Liver (tissue), 8 donors: ENCODE measurements at regions not wholly inside any gene's neighbourhood (a gene's known extent, or its start where the extent isn't known, plus 50 kb on each side); places are given as distances from the start of the nearest gene placed in this dataset.

ENCODE experiments used
- DNase-seq: peaks from one replicate; pipeline ENCODE4 v3.0.0-alpha.2; 2017; ENCODE audit warnings: low spot score
- H3K27ac ChIP-seq, 2 donors: one replicate each; pipeline ENCODE4 v1.7.0; 2013; ENCODE audit warnings: inconsistent platforms in 2 of 2, low read length in 2 of 2, control low read depth in 1 of 2, low read depth in 1 of 2, mild to moderate bottlenecking in 1 of 2
- H3K27me3 ChIP-seq, 4 donors: one replicate each; pipeline versions ENCODE4 v1.6.1 to v1.7.0; 2013; ENCODE audit warnings: low read length in 3 of 4, inconsistent platforms in 1 of 4, mild to moderate bottlenecking in 1 of 4, moderate library complexity in 1 of 4; ENCODE audit not compliant: control insufficient read depth in 4 of 4, insufficient read depth in 4 of 4
- H3K36me3 ChIP-seq, 4 donors: one replicate each; pipeline versions ENCODE4 v1.6.1 to v1.7.0; 2013; ENCODE audit warnings: low read length in 3 of 4, mild to moderate bottlenecking in 3 of 4, low read depth in 1 of 4, moderate library complexity in 1 of 4; ENCODE audit not compliant: control insufficient read depth in 4 of 4, insufficient read depth in 3 of 4
- H3K4me1 ChIP-seq, 4 donors: one replicate each; pipeline versions ENCODE4 v1.6.1 to v1.7.0; 2013; ENCODE audit warnings: low read length in 3 of 4, mild to moderate bottlenecking in 3 of 4, moderate library complexity in 1 of 4; ENCODE audit not compliant: control insufficient read depth in 4 of 4, insufficient read depth in 4 of 4
- H3K4me3 ChIP-seq, 3 donors: one replicate each; pipeline versions ENCODE4 v1.6.1 to v1.7.0; 2013; ENCODE audit warnings: low read length in 3 of 3, control low read depth in 1 of 3, low read depth in 1 of 3, mild to moderate bottlenecking in 1 of 3
- H3K9ac ChIP-seq, 2 donors: one replicate each; pipeline ENCODE4 v1.7.0; 2013; ENCODE audit warnings: low read length in 2 of 2, mild to moderate bottlenecking in 2 of 2, moderate library complexity in 2 of 2, control low read depth in 1 of 2, low read depth in 1 of 2
- H3K9me3 ChIP-seq, 4 donors: one replicate each; pipeline versions ENCODE4 v1.6.1 to v1.7.0; 2013; ENCODE audit warnings: low read length in 3 of 4; ENCODE audit not compliant: control insufficient read depth in 4 of 4
- CTCF ChIP-seq: fragments of 150-350 bp; IDR thresholded peaks from 2 replicates; pipeline ENCODE4 v1.5.1; 2017; ENCODE audit warnings: improper control_type of control experiment, low read depth, low read length; ENCODE audit not compliant: missing input control
- EGR1 ChIP-seq, 2 donors: IDR thresholded peaks; 2 replicates each; pipeline ENCODE4 v1.6.1; 2016 to 2018; ENCODE audit warnings: antibody characterized with exemption in 2 of 2, low read depth in 2 of 2
- FOXA1 ChIP-seq: IDR thresholded peaks from 2 replicates; pipeline ENCODE4 v1.6.1; 2016; ENCODE audit warnings: antibody characterized with exemption
- FOXA2 ChIP-seq: IDR thresholded peaks from 2 replicates; pipeline ENCODE4 v1.6.1; 2016; ENCODE audit warnings: antibody characterized with exemption
- GABPA ChIP-seq, 2 donors: IDR thresholded peaks in 1 of 2; conservative IDR thresholded peaks in 1 of 2; 2 replicates each; pipeline ENCODE4 v1.6.1; 2016; ENCODE audit warnings: antibody characterized with exemption in 2 of 2, mild to moderate bottlenecking in 1 of 2, moderate library complexity in 1 of 2
- HNF4A ChIP-seq, 2 donors: conservative IDR thresholded peaks; 2 replicates each; pipeline ENCODE4 v1.6.1; 2016; ENCODE audit warnings: antibody characterized with exemption in 2 of 2, mild to moderate bottlenecking in 2 of 2
- HNF4G ChIP-seq: IDR thresholded peaks from 2 replicates; pipeline ENCODE4 v1.6.1; 2016; ENCODE audit warnings: antibody characterized with exemption
- JUND ChIP-seq, 2 donors: IDR thresholded peaks; 2 replicates each; pipeline ENCODE4 v1.6.1; 2016; ENCODE audit warnings: antibody characterized with exemption in 2 of 2
- MAX ChIP-seq: IDR thresholded peaks from 2 replicates; pipeline ENCODE4 v1.6.1; 2016; ENCODE audit warnings: antibody characterized with exemption
- NR2F2 ChIP-seq: IDR thresholded peaks from 2 replicates; pipeline ENCODE4 v1.6.1; 2016; ENCODE audit warnings: antibody characterized with exemption
- RAD21 ChIP-seq, 2 donors: IDR thresholded peaks; 2 replicates each; pipeline ENCODE4 v1.6.1; 2016; ENCODE audit warnings: antibody characterized with exemption in 2 of 2, mild to moderate bottlenecking in 2 of 2
- RXRA ChIP-seq, 2 donors: IDR thresholded peaks; 2 replicates each; pipeline ENCODE4 v1.6.1; 2017 to 2018; ENCODE audit warnings: antibody characterized with exemption in 2 of 2, mild to moderate bottlenecking in 1 of 2
- SP1 ChIP-seq: IDR thresholded peaks from 2 replicates; pipeline ENCODE4 v1.6.1; 2018; ENCODE audit warnings: antibody characterized with exemption, mild to moderate bottlenecking
- TAF1 ChIP-seq: conservative IDR thresholded peaks from 2 replicates; pipeline ENCODE4 v1.6.1; 2016; ENCODE audit warnings: antibody characterized with exemption, mild to moderate bottlenecking
- ZBTB33 ChIP-seq: IDR thresholded peaks from 2 replicates; pipeline ENCODE4 v1.6.1; 2016; ENCODE audit warnings: antibody characterized with exemption
- WGBS: extraction: QIAGEN DNeasy Blood & Tissue Kit; methylation state at CpG from one replicate; pipeline ENCODE4 v1.1.7; 2013; 5-methylcytosine and 5-hydroxymethylcytosine counted together
- TF ChIP-seq, protein P1 (sequence below): IDR thresholded peaks from 2 replicates; pipeline ENCODE4 v1.6.1; 2016; ENCODE audit warnings: antibody characterized with exemption
- TF ChIP-seq, protein P2 (sequence below): IDR thresholded peaks from 2 replicates; pipeline ENCODE4 v1.6.1; 2016; ENCODE audit warnings: antibody characterized with exemption, mild to moderate bottlenecking
- donor health status: healthy.
- donor health status: healthy.
- donor health status: healthy.
- donor health status: healthy.
- donor health status: healthy.

- DNase-seq = no peak
- Histone ChIP-seq H3K27ac (no peak overlapping the region), H3K36me3 (no peaks in the 10 kb centered on the region), H3K9me3 (peaks cover 0 to 4% (median 0%) of the 10 kb centered on the region in 4 donors), H3K4me1 (no peaks in the 10 kb centered on the region), H3K4me3 (no peak overlapping the region), H3K27me3 (peaks cover 0 to 3% (median 0%) of the 10 kb centered on the region in 4 donors), H3K9ac (no peak overlapping the region)
- TF ChIP-seq RAD21 (IDR thresholded peaks at IDR 0.05) = no peak
- no peak for TF ChIP-seq ZBTB33
- no peak for TF ChIP-seq EGR1 (IDR thresholded peaks at IDR 0.05; ENCODE audit: low read depth in 2 of 2)
- no peak for TF ChIP-seq CTCF
- no peak for TF ChIP-seq MAX
- TF ChIP-seq, protein P1, sequence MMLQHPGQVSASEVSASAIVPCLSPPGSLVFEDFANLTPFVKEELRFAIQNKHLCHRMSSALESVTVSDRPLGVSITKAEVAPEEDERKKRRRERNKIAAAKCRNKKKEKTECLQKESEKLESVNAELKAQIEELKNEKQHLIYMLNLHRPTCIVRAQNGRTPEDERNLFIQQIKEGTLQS = no peak
- no peak for TF ChIP-seq JUND (IDR thresholded peaks at IDR 0.05)
- TF ChIP-seq HNF4G = no peak
- TF ChIP-seq, protein P2, sequence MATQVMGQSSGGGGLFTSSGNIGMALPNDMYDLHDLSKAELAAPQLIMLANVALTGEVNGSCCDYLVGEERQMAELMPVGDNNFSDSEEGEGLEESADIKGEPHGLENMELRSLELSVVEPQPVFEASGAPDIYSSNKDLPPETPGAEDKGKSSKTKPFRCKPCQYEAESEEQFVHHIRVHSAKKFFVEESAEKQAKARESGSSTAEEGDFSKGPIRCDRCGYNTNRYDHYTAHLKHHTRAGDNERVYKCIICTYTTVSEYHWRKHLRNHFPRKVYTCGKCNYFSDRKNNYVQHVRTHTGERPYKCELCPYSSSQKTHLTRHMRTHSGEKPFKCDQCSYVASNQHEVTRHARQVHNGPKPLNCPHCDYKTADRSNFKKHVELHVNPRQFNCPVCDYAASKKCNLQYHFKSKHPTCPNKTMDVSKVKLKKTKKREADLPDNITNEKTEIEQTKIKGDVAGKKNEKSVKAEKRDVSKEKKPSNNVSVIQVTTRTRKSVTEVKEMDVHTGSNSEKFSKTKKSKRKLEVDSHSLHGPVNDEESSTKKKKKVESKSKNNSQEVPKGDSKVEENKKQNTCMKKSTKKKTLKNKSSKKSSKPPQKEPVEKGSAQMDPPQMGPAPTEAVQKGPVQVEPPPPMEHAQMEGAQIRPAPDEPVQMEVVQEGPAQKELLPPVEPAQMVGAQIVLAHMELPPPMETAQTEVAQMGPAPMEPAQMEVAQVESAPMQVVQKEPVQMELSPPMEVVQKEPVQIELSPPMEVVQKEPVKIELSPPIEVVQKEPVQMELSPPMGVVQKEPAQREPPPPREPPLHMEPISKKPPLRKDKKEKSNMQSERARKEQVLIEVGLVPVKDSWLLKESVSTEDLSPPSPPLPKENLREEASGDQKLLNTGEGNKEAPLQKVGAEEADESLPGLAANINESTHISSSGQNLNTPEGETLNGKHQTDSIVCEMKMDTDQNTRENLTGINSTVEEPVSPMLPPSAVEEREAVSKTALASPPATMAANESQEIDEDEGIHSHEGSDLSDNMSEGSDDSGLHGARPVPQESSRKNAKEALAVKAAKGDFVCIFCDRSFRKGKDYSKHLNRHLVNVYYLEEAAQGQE = no peak
- no peak for TF ChIP-seq RXRA (IDR thresholded peaks at IDR 0.05)
- TF ChIP-seq FOXA1 = no peak
- no peak for TF ChIP-seq SP1
- TF ChIP-seq GABPA (IDR thresholded peaks at IDR 0.05 in 1 of 2, conservative IDR thresholded peaks at IDR 0.05 in 1 of 2) = no peak
- TF ChIP-seq TAF1 = no peak
- WGBS = 0% methylated on average over 1 of the region's 1 CpG
Observed at GRCh38 chr4:89579771-89580170, 257.2 kb downstream of the SNCA start.

DNA sequence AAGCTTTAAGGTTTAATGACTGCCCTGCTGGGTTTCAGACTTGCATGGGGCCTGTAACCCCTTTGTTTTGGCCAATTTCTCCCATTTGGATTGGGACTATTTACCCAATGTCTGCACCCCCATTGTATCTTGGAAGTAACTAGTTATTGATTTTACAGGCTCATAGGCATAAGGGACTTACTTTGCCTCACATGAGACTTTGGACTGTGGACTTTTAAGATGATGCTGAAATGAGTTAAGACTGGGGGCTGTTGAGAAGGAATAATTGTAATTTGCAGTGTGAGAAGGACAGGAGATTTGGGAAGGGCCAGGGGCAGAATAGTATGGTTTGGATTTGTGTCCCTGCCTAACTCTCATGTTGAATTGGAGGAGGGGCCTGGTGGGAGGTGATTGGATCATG lies 260.7 kb downstream of the SNCA start:
- Histone ChIP-seq H3K27me3 (no peaks in the 10 kb centered on the region), H3K36me3 (no peaks in the 10 kb centered on the region), H3K27ac (no peak overlapping the region), H3K9ac (no peak overlapping the region), H3K4me1 (no peaks in the 10 kb centered on the region), H3K9me3 (no peaks in the 10 kb centered on the region), H3K4me3 (no peak overlapping the region)
- DNase-seq = no peak
- no peak for TF ChIP-seq RAD21 (IDR thresholded peaks at IDR 0.05)
- TF ChIP-seq, protein P2 = no peak
- no peak for TF ChIP-seq MAX
- no peak for TF ChIP-seq FOXA1
- TF ChIP-seq JUND (IDR thresholded peaks at IDR 0.05) = no peak
- no peak for TF ChIP-seq ZBTB33
- TF ChIP-seq FOXA2 = no peak
- TF ChIP-seq HNF4A (conservative IDR thresholded peaks at IDR 0.05) = no peak
- TF ChIP-seq EGR1 (IDR thresholded peaks at IDR 0.05; ENCODE audit: low read depth in 2 of 2) = no peak
- TF ChIP-seq NR2F2 = no peak
- TF ChIP-seq TAF1 = no peak
